NB4 (cell line): ENCODE measurements at regions not wholly inside any gene's neighbourhood (a gene's known extent, or its start where the extent isn't known, plus 50 kb on each side); places are given as distances from the start of the nearest gene placed in this dataset.

Experiments
- DNase-seq: peaks from one replicate; pipeline ENCODE4 v3.0.0; 2010; ENCODE audit warnings: low read depth
- H3K4me3 ChIP-seq: one replicate; pipeline ENCODE4 v1.5.1; 2011; ENCODE audit warnings: mild to moderate bottlenecking, low read depth, low read length, moderate library complexity
- MYC ChIP-seq: IDR thresholded peaks from 2 replicates; pipeline ENCODE4 v1.6.1; 2011; ENCODE audit warnings: low read depth, low read length
- POLR2A ChIP-seq: IDR thresholded peaks from 2 replicates; pipeline ENCODE4 v1.6.1; 2011; ENCODE audit warnings: mild to moderate bottlenecking; ENCODE audit not compliant: insufficient read length; ENCODE audit errors: extremely low read depth
- TF ChIP-seq, protein P1 (sequence below): IDR thresholded peaks from one replicate; pipeline ENCODE4 v1.5.1; 2012; ENCODE audit warnings: low read depth, low read length
- TF ChIP-seq, protein P2 (sequence below): IDR thresholded peaks from 2 replicates; pipeline ENCODE4 v1.6.1; 2011; ENCODE audit warnings: low read depth, low read length

DNA sequence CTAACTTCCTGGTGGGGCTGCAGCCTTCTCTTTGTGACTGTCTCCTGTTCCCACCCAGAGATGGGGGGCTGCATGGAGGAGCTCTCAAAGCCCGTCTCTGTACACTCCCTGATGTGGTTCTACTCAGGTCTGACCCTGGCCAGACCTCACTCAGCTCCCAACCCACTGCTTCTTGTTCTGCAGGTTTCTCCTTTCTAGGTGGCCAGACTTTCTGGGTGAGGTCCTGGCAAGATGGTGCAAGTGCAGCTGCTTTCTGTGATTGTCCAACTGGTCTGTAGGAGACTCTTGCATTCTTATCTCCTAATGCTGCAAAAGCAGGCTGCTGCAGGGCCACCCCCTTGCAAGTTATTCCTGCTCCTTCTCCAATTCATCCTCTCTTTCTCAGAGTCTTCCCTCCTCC lies 77.4 kb upstream of the XCR1 start:
- TF ChIP-seq, protein P1, sequence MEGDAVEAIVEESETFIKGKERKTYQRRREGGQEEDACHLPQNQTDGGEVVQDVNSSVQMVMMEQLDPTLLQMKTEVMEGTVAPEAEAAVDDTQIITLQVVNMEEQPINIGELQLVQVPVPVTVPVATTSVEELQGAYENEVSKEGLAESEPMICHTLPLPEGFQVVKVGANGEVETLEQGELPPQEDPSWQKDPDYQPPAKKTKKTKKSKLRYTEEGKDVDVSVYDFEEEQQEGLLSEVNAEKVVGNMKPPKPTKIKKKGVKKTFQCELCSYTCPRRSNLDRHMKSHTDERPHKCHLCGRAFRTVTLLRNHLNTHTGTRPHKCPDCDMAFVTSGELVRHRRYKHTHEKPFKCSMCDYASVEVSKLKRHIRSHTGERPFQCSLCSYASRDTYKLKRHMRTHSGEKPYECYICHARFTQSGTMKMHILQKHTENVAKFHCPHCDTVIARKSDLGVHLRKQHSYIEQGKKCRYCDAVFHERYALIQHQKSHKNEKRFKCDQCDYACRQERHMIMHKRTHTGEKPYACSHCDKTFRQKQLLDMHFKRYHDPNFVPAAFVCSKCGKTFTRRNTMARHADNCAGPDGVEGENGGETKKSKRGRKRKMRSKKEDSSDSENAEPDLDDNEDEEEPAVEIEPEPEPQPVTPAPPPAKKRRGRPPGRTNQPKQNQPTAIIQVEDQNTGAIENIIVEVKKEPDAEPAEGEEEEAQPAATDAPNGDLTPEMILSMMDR = no peak
- TF ChIP-seq POLR2A (no peak), MYC (no peak)
- TF ChIP-seq, protein P2, sequence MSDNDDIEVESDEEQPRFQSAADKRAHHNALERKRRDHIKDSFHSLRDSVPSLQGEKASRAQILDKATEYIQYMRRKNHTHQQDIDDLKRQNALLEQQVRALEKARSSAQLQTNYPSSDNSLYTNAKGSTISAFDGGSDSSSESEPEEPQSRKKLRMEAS = no peak
- no peak overlapping the region for H3K4me3 ChIP-seq
- DNase-seq = no peak

GRCh38 chr3:46102780-46103130 lies 75.5 kb upstream of the XCR1 start:
- DNase-seq = no peak
- H3K4me3 ChIP-seq = no peak overlapping the region
- TF ChIP-seq, protein P1 = no peak
- TF ChIP-seq, protein P2 = no peak
- TF ChIP-seq POLR2A (no peak), MYC (no peak)

DNA sequence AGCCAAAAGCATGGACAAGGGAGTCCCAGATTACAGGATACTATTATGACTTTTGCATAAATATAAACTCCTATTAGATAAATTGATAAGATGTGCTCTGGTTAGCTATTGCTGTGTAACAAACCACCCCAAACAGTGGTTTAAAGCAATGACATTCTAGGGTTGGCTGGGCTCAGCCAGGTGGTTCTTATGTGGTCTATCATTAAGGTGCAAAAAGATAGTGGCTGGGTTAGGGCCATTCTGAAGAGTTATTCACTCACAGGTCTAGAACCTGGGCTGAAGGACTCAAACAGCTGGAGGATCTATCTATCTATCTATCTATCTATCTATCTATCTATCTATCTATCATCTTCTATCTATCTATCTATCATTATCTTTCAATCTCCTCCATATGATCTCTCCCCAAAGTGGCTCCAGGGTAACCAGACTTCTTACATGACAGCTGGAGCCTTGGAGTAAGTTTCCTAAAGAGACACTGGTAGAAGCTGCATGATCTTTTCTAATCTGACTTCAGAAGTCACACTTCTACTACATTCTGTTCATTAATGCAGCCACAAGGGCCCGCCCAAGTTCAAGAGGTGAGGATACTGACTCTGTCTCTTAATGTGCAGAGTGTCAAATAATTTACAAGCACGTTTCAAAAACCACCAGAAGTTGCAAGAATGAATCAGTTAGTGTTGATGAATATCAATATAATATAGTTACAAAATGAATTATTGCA lies 74.9 kb upstream of the XCR1 start:
- peak; percentile 56 for DNase-seq
- H3K4me3 ChIP-seq = no peak overlapping the region
- TF ChIP-seq MYC (no peak), POLR2A (no peak)
- TF ChIP-seq, protein P1 = no peak
- TF ChIP-seq, protein P2 = no peak

GRCh38 chr3:46100812-46101211 lies 73.5 kb upstream of the XCR1 start:
- TF ChIP-seq MYC (no peak), POLR2A (no peak)
- TF ChIP-seq, protein P2 = no peak
- TF ChIP-seq, protein P1 = no peak
- no peak overlapping the region for H3K4me3 ChIP-seq
- peak; percentile 78 for DNase-seq

- TF ChIP-seq POLR2A (peak; percentile 58), MYC (peak; percentile 91)
- TF ChIP-seq, protein P2 = peak; percentile 67
- TF ChIP-seq, protein P1 = no peak
- H3K4me3 ChIP-seq = peak overlapping the region; percentile 51
- peak; percentile 99 for DNase-seq
These were observed 71.1 kb upstream of the XCR1 start for GRCh38 chr3:46098319-46098761.
